ENCODE measurements at regions not wholly inside any gene's neighbourhood (a gene's known extent, or its start where the extent isn't known, plus 50 kb on each side); places are given as distances from the start of the nearest gene placed in this dataset.

- TF ChIP-seq CTCF (conservative IDR thresholded peaks at IDR 0.05 in 1 of 2, IDR thresholded peaks at IDR 0.05 in 1 of 2; ENCODE audit: extremely low read depth in 1 of 2, insufficient read depth in 1 of 2, low read depth in 1 of 2, low read length in 2 of 2) (no peak), EZH2 (IDR thresholded peaks at IDR 0.05; ENCODE audit: borderline replicate concordance, low read length) (no peak)
Measured at GRCh38 chr2:136332436-136333095, 214.6 kb upstream of the CXCR4 start.

All from mammary epithelial cell (primary cell).